ENCODE measurements at regions not wholly inside any gene's neighbourhood (a gene's known extent, or its start where the extent isn't known, plus 50 kb on each side); places are given as distances from the start of the nearest gene placed in this dataset.

DNA sequence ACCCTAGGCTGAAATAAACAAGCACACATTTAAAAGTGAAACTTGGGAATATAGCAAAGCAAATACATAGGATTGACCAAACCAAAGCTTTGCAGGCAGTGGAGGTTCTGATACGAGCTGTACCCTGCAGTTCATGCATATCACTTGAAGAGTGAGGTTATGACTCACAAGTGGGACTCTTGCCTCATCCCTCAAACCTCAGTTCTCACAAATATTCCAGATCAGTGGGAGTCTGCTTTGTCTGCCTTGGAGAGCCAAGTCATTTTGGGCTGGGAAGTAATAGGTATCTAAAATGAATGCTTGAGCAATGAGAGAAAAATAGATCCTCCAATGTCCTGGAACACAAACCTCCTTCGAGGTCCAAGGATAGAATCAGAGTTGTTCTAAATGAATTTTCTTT, 116.4 kb downstream of the LRIG3 start:
- peak; percentile 69 for ATAC-seq
- TF ChIP-seq POLR2AphosphoS5 (IDR thresholded peaks at IDR 0.05) (no peak), EP300 (IDR thresholded peaks at IDR 0.05) (no peak), POLR2A (IDR thresholded peaks at IDR 0.05) (no peak)
- TF ChIP-seq, protein P1, sequence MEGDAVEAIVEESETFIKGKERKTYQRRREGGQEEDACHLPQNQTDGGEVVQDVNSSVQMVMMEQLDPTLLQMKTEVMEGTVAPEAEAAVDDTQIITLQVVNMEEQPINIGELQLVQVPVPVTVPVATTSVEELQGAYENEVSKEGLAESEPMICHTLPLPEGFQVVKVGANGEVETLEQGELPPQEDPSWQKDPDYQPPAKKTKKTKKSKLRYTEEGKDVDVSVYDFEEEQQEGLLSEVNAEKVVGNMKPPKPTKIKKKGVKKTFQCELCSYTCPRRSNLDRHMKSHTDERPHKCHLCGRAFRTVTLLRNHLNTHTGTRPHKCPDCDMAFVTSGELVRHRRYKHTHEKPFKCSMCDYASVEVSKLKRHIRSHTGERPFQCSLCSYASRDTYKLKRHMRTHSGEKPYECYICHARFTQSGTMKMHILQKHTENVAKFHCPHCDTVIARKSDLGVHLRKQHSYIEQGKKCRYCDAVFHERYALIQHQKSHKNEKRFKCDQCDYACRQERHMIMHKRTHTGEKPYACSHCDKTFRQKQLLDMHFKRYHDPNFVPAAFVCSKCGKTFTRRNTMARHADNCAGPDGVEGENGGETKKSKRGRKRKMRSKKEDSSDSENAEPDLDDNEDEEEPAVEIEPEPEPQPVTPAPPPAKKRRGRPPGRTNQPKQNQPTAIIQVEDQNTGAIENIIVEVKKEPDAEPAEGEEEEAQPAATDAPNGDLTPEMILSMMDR (IDR thresholded peaks at IDR 0.05), result no peak
- WGBS, 2 donors (ENCODE audit: low coverage in 1 of 2), result 30 to 63% methylated on average over 1 to 2 of the region's 2 CpGs
- H3K27me3 ChIP-seq, result no peaks in the 10 kb centered on the region
- H3K9me3 ChIP-seq, result peaks cover 0 to 3% (median 0%) of the 10 kb centered on the region in 3 donors
- no peaks in the 10 kb centered on the region for H3K4me1 ChIP-seq
- H3K36me3 ChIP-seq, result no peaks in the 10 kb centered on the region
- H3K4me3 ChIP-seq, result no peak overlapping the region
- no peak overlapping the region for H3K27ac ChIP-seq

DNA sequence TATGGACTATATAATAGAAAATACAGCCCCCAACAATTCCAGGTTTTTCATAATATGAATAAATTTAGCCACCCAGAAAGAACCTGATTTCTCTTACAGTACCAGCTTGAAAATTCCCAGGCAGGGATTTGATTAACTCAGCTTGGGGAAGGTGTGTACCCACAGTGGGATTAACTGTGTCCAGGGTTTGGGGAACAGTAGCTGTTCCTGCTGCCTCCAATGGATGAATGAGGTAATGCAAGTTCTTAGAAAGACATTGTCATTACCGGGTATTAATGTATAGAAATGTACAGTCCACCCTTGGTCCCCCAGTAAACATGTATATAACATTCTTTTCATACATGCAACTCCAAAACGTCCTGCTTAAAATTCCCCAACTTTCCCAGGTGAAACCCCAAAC, 115.6 kb downstream of the LRIG3 start:
- ATAC-seq, result no peak
- Histone ChIP-seq H3K36me3 (no peaks in the 10 kb centered on the region), H3K4me1 (no peaks in the 10 kb centered on the region), H3K9me3 (no peaks in the 10 kb centered on the region), H3K4me3 (no peak overlapping the region), H3K27ac (no peak overlapping the region), H3K27me3 (no peaks in the 10 kb centered on the region)
- no peak for TF ChIP-seq EP300 (IDR thresholded peaks at IDR 0.05)
- no peak for TF ChIP-seq POLR2AphosphoS5 (IDR thresholded peaks at IDR 0.05)
- TF ChIP-seq POLR2A (IDR thresholded peaks at IDR 0.05), result no peak
- TF ChIP-seq, protein P1 (IDR thresholded peaks at IDR 0.05), result no peak
- WGBS, 2 donors (ENCODE audit: low coverage in 1 of 2), result 62 to 74% methylated on average over 2 of the region's 2 CpGs

DNA sequence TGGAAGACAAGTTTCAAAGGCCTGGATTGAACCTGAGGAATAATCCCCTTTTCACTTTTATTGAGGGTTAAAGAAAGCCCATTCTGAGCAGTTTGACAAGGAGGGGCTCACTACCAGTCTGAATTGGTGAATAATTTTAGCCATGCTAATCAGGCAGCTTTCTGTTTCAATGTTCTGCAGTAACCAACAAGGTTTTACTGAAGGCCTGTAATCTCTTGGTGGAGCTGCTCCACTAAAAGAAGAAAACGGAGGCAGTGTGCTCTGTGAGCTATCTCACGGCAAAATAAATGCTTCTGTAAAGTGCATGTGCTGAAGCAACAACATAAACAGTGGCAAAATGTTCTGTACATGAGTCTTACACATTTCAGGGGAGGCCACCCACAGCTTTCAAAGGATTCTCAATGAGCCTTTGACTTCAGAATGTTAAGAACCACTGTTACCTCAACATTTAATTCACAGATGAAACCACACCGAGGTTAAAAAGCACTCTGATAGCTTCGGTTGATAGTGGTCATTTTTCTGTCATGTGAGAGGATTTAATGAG, 111.2 kb downstream of the LRIG3 start:
- Histone ChIP-seq H3K4me1 (peaks cover 0 to 10% (median 0%) of the 10 kb centered on the region in 3 donors), H3K27me3 (no peaks in the 10 kb centered on the region), H3K36me3 (no peaks in the 10 kb centered on the region), H3K9me3 (no peaks in the 10 kb centered on the region), H3K4me3 (no peak overlapping the region), H3K27ac (no peak overlapping the region)
- WGBS, 2 donors (ENCODE audit: low coverage in 1 of 2), result 60 to 93% methylated on average over 2 to 4 of the region's 4 CpGs
- TF ChIP-seq, protein P1 (IDR thresholded peaks at IDR 0.05), result no peak
- TF ChIP-seq POLR2AphosphoS5 (IDR thresholded peaks at IDR 0.05) (no peak), POLR2A (IDR thresholded peaks at IDR 0.05) (no peak), EP300 (IDR thresholded peaks at IDR 0.05) (no peak)
- ATAC-seq, result no peak

DNA sequence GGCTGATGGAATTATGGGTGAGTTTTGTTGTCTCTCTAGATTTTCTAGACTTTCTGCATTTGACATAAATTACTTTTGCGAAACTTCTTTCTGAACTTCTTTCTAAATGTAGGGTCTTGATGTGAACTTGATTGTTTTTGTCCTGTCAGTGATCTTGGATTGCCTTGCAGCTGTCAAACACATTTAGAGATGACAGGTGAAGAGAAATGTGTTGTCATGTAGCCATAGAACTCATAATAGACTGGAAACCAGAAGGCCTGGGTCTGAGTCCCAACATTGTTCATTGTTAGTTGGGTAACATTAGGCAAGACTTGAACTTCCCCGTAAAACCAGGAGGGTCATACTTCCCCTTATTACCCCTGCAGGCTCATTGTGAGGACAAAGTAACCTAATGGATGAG, 109.0 kb downstream of the LRIG3 start:
- Histone ChIP-seq H3K36me3 (no peaks in the 10 kb centered on the region), H3K9me3 (no peaks in the 10 kb centered on the region), H3K4me1 (peaks cover 0 to 11% (median 0%) of the 10 kb centered on the region in 3 donors), H3K4me3 (no peak overlapping the region), H3K27me3 (no peaks in the 10 kb centered on the region), H3K27ac (no peak overlapping the region)
- TF ChIP-seq EP300 (IDR thresholded peaks at IDR 0.05) (no peak), POLR2AphosphoS5 (IDR thresholded peaks at IDR 0.05) (no peak), POLR2A (IDR thresholded peaks at IDR 0.05) (no peak)
- TF ChIP-seq, protein P1 (IDR thresholded peaks at IDR 0.05), result no peak
- ATAC-seq, result no peak
- 92 to 100% methylated on average over 1 to 2 of the region's 2 CpGs for WGBS, 2 donors (ENCODE audit: low coverage in 1 of 2)

DNA sequence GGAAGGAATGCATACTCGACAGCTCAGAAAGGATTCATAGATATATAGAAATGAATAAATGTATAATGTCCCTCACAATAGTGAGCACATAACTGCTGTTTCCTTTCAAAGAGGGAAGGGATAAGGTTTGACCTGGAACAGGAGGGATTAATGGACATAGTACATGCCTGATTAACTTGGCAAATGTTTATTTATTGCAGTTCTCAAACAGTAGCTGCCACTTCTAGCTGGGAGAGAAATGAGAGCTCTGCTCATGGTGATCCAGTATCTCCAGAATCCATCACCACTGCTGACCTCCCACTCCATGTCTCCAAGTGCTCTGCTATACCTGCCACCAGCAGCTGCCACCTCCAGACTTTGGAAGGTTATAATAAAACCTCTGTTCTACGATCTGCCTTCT, 108.1 kb downstream of the LRIG3 start:
- no peak for ATAC-seq
- no peaks in the 10 kb centered on the region for H3K27me3 ChIP-seq
- 83 to 88% methylated on average over 1 to 2 of the region's 2 CpGs for WGBS, 2 donors (ENCODE audit: low coverage in 1 of 2)
- TF ChIP-seq POLR2A (IDR thresholded peaks at IDR 0.05) (no peak), POLR2AphosphoS5 (IDR thresholded peaks at IDR 0.05) (no peak), EP300 (IDR thresholded peaks at IDR 0.05) (no peak)
- TF ChIP-seq, protein P1 (IDR thresholded peaks at IDR 0.05), result no peak
- peaks cover 0 to 11% (median 0%) of the 10 kb centered on the region in 3 donors for H3K4me1 ChIP-seq
- H3K9me3 ChIP-seq, result no peaks in the 10 kb centered on the region
- no peak overlapping the region for H3K4me3 ChIP-seq
- H3K27ac ChIP-seq, result no peak overlapping the region
- H3K36me3 ChIP-seq, result no peaks in the 10 kb centered on the region

All from gastroesophageal sphincter (tissue), 4 donors.